Transverse colon (tissue), 3 donors: ENCODE measurements at regions not wholly inside any gene's neighbourhood (a gene's known extent, or its start where the extent isn't known, plus 50 kb on each side); places are given as distances from the start of the nearest gene placed in this dataset.

Experiments
- EP300 ChIP-seq: sonication (generic); formaldehyde crosslinking; IDR thresholded peaks from one replicate; pipeline ENCODE4 v1.6.1; 2017; ENCODE audit warnings: antibody characterized with exemption, low read depth
- TF ChIP-seq, protein P1 (sequence below), 5 experiments: fragments of 200-600 bp in 3 of 5; fragments of 450-650 bp in 2 of 5; sonication (generic) in 3 of 5; IDR thresholded peaks; 1 replicate in 2 of 5; 2 replicates in 3 of 5; pipeline ENCODE4 v1.5.1; 2016 to 2017; ENCODE audit warnings: antibody characterized with exemption in 5 of 5, inconsistent platforms in 3 of 5, mild to moderate bottlenecking in 2 of 5, moderate library complexity in 1 of 5

DNA sequence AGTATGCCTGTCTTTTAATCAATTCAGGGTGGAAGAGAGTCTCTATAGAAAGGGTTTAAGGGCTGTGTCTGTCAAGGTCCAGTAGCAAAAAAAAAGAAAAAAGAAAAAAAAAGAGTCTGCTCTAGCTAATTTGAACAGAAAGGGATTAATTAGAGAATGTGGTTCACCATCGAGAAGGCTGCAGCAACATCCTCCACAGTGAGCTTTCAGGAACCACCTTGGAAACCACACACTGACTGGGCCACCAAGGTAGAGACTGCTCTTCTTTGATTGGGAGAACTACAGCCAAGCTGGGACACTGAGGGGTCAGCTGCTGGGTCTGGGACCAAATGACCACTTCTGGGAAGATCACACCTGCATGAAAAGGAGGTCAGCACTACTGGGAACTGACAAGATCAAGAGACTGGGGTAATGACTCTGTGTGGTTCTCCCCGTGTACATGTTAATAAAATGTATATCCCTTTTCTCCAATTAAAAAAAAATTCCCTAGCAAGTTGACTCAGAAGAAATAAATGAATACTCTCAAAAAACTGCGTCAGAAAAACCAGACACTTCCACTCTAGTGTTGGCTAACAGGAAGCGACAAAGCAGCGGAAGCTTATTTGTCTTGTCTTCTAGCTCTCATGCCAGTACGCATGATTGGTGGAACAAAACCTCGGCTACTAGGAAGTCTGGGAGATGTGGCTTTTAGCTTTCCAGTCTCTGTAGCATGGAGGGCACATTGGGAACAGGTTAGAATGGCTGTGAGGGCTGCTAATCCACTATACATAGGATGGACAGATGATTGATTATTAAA, 60.0 kb upstream of the IVNS1ABP start:
- TF ChIP-seq, protein P1, sequence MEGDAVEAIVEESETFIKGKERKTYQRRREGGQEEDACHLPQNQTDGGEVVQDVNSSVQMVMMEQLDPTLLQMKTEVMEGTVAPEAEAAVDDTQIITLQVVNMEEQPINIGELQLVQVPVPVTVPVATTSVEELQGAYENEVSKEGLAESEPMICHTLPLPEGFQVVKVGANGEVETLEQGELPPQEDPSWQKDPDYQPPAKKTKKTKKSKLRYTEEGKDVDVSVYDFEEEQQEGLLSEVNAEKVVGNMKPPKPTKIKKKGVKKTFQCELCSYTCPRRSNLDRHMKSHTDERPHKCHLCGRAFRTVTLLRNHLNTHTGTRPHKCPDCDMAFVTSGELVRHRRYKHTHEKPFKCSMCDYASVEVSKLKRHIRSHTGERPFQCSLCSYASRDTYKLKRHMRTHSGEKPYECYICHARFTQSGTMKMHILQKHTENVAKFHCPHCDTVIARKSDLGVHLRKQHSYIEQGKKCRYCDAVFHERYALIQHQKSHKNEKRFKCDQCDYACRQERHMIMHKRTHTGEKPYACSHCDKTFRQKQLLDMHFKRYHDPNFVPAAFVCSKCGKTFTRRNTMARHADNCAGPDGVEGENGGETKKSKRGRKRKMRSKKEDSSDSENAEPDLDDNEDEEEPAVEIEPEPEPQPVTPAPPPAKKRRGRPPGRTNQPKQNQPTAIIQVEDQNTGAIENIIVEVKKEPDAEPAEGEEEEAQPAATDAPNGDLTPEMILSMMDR (IDR thresholded peaks at IDR 0.05), result no peak
- no peak for TF ChIP-seq EP300
